Activated CD4-positive, alpha-beta T cell treated with anti-CD3 and anti-CD28 coated beads, Interleukin-2, amount 50 U/mL, for 16 hours (primary cell): ENCODE measurements at regions not wholly inside any gene's neighbourhood (a gene's known extent, or its start where the extent isn't known, plus 50 kb on each side); places are given as distances from the start of the nearest gene placed in this dataset.
"Not testable (repeated sequence)": the region's sequence is repeated elsewhere in the genome, so short reads cannot be mapped to it uniquely, and the experiment has no call there.

Experiments
- DNase-seq: peaks from one replicate; pipeline ENCODE4 v3.0.0-alpha.2; 2020

DNA sequence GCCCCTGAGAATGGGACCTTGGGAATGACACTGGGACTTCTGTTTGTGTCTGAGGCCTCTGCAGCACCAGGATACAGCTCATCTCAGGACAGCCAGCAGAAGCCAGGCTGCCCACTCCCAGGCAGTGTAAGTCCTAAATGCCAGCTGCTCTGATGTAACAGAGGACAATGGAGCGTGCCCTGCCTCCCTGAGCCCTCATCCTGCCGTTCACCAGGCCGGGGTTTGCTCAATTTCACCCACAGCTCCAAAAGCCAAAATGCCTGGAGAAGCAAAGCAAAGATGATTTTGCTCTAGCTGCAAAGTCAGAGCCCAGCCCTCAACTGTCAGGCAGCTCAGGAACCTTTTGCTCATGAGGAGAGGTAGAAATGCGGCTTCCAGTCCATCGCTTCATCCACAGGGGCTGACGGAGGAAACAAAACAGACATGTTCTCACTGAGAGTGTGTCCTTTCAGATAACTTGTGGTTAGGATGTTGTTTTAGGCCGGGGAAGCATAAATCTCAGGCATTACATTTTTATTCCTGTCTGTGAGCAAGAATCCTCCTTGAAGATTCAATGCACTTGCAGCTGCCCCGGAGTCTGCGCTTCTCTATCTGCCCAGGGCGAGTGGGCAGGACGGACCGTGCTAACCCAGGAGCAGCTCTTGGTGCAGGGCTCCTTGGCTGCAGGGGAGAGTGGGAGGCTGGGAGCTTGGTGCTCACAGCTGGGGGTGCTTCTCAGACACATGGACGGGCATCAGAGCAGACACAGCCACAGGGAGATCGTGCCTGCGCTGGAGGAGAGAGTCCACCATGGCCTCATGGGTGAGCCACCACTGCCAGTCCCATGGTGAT lies 83.2 kb upstream of the CHST15 start:
- DNase-seq: no peak

DNA sequence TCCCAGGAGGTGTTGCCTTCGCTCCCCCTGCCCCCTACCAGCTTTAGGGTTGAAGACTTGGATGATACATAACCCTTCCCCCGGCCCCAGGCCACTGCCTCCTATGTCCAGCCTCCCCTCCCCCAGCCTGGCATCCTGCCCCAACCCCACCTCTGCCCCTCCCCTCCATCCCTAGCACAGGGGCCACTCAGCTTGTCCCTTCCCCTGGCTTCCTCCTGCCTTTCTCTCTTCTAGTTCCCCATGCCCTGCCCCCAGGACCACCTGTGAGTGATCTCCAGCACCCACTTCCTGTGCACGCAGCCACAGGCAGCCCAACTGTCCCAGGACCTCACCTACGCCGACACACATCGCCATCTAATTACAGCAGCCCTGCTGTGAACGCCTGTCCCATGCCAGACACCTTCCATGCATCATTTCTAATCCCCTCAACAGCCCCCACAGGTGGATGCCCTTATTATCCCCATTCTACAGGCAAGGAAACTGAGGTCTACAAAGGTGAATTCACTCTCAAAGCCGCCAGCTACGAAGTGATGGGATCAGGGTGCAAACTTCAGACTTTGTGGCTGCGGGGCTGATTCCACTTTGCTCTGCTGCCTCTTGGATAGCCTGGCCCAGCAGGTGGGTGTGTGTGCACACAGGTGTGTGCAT lies 82.4 kb upstream of the CHST15 start:
- DNase-seq: peak; percentile 3

DNA sequence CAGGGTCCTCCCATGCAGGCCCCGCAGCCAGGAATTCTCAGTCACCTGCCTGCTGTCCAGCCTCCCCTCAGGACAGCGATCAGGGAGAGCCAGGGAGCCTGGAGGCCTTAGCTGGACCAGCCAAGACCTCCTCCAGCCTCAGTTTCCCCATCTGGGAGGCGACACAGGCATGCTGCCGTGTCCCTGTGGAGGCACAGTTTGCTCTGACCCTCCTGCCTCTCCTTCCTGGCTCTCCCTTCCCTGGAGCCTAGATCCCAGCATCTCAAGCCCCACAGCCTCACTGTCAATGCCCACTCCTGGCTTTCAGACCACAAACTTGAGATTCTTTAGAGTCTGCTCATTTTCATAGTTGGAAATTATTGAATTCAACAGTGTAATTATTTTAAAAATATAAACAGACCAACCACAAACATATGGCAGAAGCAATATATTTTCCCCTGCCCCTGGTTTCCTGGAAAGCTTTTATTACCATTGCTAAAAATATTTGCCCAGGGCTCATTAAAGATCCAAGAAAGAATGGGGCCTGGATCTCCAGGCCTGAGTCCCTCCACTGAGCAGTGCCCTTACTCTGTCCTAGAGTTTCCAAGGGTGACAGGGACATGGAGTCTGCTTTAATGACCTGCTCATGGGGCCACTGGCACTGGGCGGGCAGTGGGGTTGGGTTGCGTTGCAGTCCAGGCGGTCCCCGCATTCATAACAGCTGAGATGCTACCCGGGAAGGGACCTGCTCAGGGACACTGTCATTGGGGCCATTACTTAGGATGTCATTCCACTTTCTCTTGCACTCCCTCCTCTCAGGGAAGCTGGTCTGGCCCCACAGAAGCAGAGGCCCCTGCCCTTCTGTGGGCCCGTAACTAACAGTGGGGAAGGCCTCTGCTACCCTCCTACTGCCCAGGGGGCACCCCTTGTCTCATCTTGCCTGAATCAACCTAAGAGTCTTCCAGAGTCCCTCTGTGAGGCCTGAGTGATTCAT lies 81.6 kb upstream of the CHST15 start:
- no peak for DNase-seq

DNA sequence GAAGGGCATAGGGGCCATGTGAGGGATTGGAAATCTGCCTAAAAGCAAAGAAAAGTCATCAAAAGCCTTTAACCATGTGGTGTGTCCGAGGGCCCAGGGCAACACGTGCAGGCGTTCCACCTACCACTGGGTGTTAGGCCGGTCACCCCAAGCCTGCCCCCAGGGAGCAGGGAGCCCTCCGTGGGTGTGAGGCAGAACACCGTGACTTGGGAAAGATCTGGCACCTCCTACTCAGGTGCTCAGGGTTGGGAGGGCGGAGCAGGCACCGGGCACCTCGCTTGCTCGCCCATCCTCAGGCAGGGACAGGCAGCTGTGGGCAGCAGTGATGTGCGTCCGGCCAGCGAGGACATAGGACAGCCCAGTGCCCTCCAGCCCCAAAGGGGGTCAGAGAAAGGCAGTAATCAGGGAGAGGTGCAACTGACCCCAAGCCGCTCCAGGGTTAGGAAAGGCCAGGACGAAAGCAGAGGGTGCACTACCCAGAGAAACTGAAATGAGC lies 80.7 kb upstream of the CHST15 start:
- DNase-seq: no peak

DNA sequence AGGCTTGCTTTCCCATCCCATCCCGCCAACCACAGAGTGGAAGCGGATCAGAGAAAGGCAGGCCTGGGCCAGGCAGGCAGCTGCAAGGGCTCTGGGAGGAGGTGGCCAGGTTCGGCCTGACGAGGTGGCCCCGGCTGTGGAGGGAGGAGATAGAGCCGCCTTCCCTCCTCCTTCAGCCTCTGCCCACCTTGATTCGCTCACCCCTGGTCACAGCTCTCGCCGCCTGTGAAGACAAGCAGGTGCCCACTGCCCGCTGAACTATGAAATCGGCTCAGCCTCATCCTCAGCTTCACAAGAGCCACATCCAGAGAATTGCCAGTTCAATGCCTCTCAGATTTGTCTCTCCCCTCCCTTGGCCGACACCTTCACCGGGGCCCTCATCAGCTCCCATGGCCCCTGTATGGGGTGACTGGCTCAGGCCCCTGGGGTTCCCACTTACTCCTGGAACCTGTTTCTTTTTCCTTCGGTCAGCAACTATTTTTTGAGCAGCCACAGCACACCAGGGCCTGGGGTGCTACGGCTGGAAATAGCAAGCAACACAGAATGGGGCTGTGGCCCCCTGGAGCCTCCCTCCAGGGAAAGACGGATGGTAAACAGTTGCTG lies 80.0 kb upstream of the CHST15 start:
- DNase-seq: no peak

DNA sequence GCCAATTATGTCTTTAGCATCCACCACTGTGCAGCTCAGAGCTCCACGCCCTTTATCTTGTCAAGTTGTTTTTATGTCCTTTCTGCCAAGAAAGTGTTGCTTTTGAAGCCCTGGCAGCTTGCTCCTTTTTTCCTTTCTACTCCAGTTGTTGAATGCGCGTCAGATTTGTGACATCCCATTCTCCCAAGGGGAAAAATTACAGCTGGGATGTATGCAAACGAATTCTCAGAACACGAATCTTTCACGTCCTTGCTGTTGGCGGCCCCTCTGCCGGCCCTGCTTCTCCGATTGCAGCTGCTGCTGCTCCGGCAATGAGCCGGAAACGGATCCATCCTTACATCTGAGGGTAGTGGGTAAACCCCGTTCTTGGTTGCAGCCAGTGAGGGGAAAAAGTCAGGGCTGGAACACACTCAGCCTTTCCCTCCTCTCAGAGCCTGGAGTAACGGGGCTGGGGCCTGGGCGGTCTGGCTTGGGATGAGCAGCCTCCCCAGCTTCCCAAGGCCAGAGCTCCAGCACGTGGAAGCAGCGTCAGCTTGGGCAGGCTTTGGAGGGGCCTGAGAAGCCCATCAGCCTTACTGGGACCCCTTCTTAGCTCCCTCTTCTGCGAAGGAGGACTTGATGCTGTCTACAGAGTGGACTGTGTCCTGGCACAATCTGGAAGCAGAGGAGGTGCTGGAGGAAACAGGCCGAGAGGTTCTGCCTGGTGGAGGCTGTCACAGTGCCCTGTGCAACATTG lies 79.0 kb upstream of the CHST15 start:
- DNase-seq: no peak

DNA sequence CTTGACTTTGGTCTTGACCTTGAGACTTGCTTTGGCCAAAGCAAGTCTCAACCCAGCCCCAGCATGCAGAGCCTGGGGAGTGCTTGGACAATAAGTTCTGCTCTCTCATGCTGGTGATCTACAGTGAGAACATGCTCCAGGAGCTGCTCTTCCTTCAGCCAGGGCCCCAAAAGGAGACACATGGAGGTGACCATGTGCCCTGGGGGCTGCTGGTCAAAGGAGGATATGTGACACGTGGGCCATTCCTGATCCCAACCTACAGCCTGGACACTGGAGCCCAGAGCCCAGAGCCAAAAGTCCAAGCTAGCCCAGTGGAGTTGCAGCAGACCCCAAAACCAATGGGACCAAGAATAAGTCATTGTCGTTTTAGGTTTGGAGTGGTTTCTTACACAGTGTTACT lies 78.2 kb upstream of the CHST15 start:
- no peak for DNase-seq

DNA sequence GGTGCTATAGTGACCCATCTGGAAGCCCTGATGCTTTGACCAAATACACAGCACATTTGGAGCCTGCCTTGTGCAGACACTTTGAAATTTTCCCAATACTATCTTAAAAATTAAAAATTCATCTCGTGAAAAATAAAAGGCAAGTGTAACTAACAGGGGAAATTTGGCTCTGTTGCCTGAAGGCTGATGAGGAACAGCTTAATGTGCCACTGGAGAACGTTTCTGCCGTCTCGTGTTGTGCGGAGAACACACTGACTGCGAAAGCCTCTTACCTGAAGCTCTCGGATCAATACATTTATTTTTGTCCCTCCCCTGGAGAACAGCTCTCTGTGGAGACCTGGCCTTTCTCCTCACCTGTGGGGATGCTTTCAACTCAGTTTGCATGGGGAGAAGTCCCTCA lies 77.2 kb upstream of the CHST15 start:
- no peak for DNase-seq

DNA sequence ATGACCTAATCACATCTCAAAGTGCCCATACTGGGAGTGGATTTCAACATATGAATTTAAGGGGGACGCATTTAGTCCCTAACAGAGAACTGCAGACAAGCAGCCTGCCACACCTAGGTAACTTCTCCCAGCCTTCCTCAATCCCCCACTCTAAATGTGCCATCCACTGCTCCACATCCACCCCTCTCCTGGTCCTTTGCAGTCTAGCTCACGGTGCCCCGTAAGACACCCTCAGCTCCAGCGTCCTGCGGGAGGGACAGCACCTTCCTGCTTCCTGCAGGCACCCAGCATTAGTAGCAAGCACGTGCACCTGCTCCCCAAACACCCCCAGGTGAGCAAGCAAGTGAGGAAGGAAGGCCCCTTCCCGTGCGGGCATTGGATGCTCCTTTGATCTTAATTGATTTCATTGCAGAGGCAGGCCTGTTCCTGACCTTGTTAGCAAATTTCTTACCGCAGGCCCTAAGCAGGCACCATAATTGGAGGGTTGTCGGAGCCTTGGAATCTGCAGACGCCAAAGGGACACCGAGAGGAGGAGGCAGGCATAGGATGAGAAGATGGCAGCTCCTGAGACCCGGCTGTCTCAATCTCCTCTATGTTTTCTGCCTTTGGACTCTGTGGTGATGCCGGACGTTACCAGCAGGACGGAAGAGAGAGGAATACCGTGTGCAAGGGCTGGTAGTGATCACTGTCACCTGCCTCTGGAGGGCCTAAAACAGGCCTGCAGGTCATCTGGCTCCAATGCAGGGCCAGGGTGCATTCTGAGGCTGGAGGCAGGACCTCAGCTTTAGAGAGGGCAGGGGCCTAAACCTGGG lies 75.8 kb upstream of the CHST15 start:
- DNase-seq: no peak

DNA sequence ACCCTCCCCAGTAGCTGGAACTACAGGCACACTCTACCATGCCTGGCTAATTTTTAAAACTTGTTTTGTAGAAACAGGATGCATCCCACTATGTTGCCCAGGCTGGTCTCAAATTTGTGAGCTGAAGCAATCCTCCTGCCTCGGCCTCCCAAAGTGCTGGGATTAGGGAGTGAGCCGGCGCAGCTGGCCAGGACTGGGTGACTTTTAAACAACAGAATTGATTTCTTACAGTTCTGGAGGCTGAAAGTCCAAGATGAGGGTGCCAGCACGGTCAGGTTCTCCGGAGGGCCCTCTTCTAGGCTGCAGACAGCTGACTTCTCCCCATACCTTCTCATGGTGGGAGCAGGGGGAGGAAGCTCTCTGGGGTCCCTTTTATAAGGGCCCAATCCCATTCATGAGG lies 75.2 kb upstream of the CHST15 start:
- no peak for DNase-seq

DNA sequence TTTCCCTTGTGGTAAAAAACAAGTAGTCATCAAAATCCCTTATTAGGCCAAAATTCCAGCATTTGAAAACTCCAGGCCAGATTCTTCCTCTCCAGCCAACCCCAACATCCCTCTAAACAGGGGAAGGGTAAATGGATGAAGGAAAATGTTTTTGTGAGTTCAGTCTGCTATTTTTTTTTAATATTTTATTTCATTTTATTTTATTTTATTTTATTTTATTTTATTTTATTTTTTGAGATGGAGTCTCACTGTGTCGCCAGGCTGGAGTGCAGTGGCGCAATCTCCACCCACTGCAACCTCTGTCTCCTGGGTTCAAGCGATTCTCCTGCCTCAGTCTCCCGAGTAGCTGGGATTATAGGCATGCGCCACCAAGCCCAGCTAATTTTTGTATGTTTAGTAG lies 74.5 kb upstream of the CHST15 start:
- DNase-seq: not testable (repeated sequence)

DNA sequence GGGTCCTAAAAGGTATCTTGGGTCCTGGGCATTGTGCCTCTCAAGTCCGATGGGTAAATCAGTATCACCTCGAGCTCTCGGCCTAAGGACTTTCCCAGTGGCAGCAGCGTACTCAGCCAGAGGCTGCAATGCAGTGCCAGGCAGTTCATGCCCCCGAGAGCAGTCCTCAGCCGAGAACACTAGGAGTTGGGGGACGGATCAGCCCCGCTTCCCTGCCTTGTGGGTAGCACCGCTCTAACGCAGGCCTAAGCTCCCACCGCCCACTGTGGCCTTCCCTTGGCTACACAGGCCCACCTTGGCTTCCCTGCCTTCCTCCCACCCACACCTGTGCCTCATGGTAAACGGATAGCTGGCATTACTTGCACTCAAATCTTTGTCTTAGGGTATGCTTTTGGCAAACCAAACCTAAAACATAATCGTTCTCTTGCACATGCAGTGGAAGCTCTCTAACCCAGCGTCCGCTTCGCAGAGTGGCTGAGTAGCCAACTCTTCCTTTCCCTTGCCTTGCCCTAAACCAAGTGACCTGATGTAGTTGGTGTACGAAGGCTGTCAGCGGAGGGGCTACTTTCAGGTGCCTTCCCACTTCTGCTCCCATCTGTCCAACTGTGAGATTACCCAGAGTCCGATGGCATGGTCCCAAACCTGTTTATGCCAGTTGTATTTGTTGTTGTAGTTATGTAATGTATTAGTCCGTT lies 73.2 kb upstream of the CHST15 start:
- DNase-seq: no peak

DNA sequence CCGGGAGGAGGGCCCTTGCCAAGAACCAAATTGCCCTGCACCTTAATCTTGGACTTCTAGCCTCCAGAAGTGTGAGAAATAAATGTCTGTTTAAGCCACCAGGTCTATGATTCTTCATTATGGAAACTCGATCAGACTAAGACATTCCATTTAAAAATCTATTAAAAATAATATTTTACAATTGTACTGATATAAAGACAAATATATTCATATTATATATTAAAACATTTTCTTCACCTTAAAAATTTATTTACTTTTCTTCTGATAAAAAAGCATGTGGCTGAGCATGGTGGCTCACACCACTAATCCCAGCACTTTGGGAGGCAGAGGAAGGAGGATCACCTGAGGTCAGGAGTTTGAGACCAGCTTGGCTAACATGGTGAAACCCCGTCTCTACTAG lies 72.4 kb upstream of the CHST15 start:
- DNase-seq: no peak

DNA sequence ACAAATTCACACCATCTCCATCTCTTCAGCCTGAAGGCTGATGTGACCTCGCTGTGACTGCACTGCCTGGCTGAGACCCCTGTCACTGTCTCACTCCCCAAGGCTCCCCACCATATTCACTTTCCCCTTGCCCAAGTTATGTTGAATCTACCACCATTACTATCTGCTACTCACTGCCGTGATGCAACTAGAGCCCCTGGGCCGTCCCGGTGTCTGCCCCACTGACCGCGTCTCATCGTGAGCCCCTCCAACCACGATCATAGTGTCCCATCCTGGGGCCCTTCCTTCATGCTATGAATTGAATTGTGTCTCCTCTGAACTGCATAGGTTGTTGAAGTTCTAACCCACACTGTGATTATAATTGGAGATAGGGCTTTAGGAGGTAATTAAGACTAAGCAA lies 71.9 kb upstream of the CHST15 start:
- DNase-seq: no peak

DNA sequence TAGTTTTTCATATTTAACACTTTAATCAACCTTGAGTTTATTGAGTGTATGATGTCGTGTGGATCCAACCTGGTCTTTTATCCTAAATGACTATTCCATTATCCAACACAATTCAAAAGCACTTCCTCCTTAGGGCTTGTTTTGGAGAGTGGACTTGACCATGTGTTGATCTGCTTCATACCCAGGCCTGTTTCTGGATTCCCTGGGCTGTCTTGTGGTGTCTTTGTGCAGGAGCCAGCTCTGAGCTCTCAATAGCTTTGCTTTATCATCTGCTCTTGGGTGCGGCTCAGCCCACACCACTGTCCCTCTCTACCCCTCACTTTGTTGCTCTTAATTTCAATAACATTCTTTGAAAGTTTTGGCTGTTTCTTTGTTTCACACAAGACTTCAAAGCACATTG lies 70.9 kb upstream of the CHST15 start:
- no peak for DNase-seq

DNA sequence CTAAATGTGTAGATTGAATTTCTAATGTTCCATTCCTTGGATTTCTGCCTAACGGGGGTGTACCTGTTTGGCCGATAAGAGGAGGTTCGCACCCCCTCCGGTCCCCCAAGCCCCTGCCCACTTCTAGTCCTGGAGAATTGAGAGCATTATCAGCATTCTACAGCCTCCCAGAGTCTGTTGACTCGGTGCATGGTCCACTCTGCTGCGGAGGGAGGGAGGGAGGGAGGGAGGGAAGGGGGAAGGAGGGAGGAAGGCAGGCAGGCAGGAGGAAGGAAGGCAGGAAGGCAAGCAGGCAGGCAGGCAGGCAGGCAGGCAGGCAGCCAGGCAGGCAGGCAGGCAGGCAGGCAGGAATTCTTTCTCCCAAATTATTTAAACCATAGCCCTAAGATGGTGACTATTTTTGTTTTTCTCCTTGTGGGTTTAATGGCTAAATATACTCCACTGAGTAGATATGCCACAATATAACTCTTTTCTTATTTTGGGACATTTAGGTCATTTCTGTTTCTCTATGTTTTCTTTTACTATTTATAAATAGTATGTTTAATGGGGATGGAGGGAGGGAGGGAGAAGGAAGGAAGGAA lies 69.5 kb upstream of the CHST15 start:
- DNase-seq: no peak

DNA sequence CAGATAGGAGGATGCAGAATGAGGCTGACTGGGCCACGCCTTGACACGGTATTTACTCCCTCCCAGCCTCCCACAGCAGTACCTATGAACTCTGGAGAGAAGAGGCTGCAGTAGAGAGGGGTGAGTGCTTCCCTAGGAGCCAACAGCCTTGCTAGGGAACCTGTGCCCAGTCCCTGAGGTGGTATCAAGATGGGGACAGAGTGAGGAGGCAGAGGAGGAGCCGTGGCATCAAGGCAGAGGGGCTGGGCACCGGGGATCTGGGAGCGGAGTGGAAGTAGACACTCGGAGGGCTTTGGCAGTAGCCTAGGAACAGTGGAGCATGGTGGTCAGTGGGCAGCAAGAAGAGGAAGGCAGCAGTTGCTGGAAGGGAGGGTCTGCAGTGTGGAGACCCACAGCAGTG lies 68.7 kb upstream of the CHST15 start:
- no peak for DNase-seq

DNA sequence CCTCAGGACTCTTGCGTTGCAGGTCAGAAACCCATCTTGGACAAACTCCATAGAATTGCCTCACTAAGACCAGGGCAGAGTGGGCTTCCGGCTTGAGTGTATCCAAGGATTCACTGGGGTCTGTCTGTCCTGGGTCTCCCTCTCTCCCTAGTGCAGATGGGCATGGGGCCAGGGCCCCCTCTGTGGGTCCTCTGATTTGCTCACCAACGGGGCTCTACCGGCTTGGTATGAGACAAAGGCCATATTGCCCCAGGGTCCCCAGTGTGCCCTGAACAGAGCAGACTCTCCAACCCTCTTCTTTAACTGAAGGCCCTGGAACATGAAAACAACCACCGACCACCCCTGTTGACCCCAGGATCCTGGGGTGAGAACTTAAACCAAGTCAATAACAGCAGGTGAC lies 68.2 kb upstream of the CHST15 start:
- DNase-seq: no peak

DNA sequence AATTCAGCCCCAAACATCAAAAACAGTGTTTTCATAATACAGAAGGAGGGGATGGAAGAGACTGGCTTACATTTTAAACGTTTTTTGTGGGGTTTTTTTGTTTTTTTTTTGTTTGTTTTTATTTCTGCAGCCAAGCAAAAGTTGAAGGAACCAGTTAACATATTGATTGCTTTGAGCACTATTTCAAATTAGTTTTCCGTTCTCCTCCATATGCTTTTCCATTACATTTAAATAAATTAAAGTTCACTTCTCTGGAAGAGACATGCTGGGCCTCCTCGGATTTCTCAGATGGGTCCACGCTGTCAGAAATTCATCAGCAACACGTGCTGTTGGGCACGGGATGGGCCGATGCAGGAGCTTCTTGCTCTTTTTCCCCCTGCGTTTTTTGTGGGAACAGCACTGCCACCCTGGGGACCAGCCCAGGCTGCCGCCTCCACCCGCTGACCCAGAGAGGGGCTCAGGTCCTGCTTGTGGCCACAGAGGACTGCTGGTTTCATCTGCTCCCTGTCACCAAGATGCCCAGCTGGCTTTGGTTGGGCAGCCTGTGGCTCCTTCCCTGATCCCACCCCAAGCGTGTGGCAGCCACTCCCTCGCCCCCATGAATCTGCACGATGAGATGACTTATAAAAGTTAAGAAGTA lies 67.7 kb upstream of the CHST15 start:
- no peak for DNase-seq

DNA sequence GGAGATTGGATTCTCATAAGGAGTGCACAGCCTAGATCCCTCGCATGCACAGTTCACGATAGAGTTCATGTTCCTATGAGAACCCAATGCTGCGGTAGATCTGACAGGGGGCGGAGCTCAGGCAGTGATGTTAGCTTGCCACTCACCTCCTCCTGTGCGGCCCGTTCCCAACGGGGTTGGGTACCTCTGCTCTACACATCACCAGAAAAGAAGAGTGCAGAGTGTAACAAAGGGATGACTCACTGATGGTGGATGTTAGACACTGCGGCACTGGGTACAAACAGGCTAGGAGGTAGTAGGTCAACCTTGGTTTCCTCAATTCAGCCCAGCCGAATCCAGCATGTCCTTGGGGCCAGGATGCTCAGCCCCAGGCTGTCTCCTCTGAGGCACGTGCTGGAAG lies 66.8 kb upstream of the CHST15 start:
- DNase-seq: no peak
